Progenitor cell of endocrine pancreas (in vitro differentiated cells): ENCODE measurements at regions not wholly inside any gene's neighbourhood (a gene's known extent, or its start where the extent isn't known, plus 50 kb on each side); places are given as distances from the start of the nearest gene placed in this dataset.
A peak's percentile ranks its signal among the peaks of the same experiment; 100 is the strongest.

Source experiments
- DNase-seq: peaks from one replicate; pipeline ENCODE4 v3.0.0; 2021; ENCODE audit warnings: low spot score; ENCODE audit not compliant: unreplicated experiment
- H3K27ac Mint-ChIP-seq: 2 replicates; pipeline ENCODE4 v1.8.0; 2021; ENCODE audit warnings: mild to moderate bottlenecking, moderate library complexity, mixed read lengths
- H3K27me3 Mint-ChIP-seq: 2 replicates; pipeline ENCODE4 v1.8.0; 2021; ENCODE audit warnings: mixed read lengths
- H3K36me3 Mint-ChIP-seq: 2 replicates; pipeline ENCODE4 v1.8.0; 2022; ENCODE audit warnings: mixed read lengths; ENCODE audit not compliant: insufficient read depth
- H3K4me1 Mint-ChIP-seq: 2 replicates; pipeline ENCODE4 v1.8.0; 2021; ENCODE audit warnings: low read depth, mixed read lengths
- H3K4me3 Mint-ChIP-seq: 2 replicates; pipeline ENCODE4 v1.8.0; 2021; ENCODE audit warnings: low read depth, mild to moderate bottlenecking, moderate library complexity, mixed read lengths
- H3K9me3 Mint-ChIP-seq: 2 replicates; pipeline ENCODE4 v1.8.0; 2021; ENCODE audit warnings: low read depth, mixed read lengths
- CTCF ChIP-seq: fragments of 200-600 bp; sonication (generic); IDR thresholded peaks from one replicate; pipeline ENCODE4 v1.5.0; 2021; ENCODE audit warnings: antibody characterized with exemption, mild to moderate bottlenecking; ENCODE audit not compliant: unreplicated experiment

DNA sequence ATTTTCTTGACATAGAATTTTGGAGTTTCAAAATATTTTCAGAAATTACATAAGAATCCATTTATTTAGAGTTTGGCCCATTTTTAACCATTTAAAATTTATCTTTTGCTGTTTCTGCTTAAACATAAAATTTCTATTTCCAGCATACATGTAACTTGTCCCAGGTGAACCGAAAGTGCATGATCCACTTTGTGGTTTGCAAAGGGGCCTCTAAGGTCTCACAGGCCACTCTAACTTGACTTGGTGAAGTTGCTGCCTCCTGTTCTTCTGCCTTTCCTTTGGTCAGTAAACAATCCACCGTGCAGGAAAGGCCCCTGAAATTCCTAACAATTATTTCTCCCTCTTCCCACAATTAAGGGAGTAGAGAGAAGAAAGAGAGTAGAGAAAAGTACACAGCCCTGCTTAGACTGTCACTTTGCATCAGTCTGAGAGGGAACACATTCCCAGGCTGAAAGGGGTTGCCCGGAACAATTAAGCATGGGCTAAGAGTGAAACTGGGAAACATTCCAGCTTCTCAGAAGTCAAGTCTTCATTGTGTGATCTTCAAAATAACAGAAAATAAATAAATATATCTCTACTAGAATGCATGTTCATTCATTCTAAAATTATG lies 79.5 kb upstream of the SEMA3A start:
- peaks cover 4% of the 10 kb centered on the region for H3K4me1 Mint-ChIP-seq
- DNase-seq: no peak
- no peaks in the 10 kb centered on the region for H3K36me3 Mint-ChIP-seq
- no peak overlapping the region for H3K4me3 Mint-ChIP-seq
- TF ChIP-seq CTCF: no peak
- no peaks in the 10 kb centered on the region for H3K9me3 Mint-ChIP-seq
- H3K27ac Mint-ChIP-seq: peak overlapping the region; percentile 80
- H3K27me3 Mint-ChIP-seq: no peaks in the 10 kb centered on the region

- peaks cover 4% of the 10 kb centered on the region for H3K4me1 Mint-ChIP-seq
- no peak overlapping the region for H3K27ac Mint-ChIP-seq
- H3K4me3 Mint-ChIP-seq: no peak overlapping the region
These were observed 77.0 kb upstream of the SEMA3A start for GRCh38 chr7:84271543-84271942.

DNA sequence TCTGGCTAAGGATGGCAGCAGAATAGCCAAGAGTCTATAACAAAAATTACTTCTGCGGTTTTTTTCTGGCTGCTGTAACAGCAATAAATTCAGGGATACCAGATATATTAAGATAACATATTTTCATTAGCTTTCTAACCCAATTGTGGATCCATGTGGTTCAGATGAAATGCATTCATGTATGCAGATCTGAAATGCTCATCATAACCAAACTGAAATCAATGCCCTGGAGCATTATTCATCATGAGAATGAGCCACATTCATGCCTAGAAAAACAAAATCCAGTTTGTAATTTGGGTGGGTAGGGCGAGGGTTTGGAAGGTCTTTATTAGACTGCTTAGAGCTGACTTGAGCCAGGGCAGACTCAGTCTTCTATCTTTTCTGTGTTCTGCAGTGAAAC lies 69.8 kb upstream of the SEMA3A start:
- Mint-ChIP-seq H3K36me3 (no peaks in the 10 kb centered on the region), H3K27me3 (no peaks in the 10 kb centered on the region), H3K27ac (no peak overlapping the region), H3K9me3 (no peaks in the 10 kb centered on the region), H3K4me1 (peaks cover 5% of the 10 kb centered on the region), H3K4me3 (no peak overlapping the region)
- no peak for TF ChIP-seq CTCF
- no peak for DNase-seq

More at GRCh38 chr7:84271543-84271942, 77.0 kb upstream of the SEMA3A start:
- H3K9me3 Mint-ChIP-seq: no peaks in the 10 kb centered on the region
- no peak for TF ChIP-seq CTCF
- no peaks in the 10 kb centered on the region for H3K36me3 Mint-ChIP-seq
- no peak for DNase-seq
- H3K27me3 Mint-ChIP-seq: no peaks in the 10 kb centered on the region

DNA sequence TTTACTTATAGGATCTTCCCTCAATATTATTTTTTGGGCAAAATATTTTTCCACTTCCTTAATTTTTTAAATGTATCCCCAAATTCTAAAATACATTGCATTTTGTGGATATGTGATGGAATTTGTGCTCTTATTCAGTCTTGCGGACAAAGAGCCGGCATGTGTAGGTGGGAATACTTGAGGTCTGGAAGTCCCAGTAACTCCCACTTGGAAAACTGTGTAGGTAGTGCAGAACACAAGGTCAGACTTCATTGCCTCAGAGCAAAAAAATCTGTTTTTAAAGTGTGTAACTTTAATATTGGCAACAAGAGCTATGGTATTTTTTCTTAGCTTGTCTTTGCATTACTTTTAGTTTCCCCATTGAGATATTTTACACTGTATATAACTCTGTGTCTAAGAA lies 68.5 kb upstream of the SEMA3A start:
- no peak for DNase-seq

GRCh38 chr7:84261509-84261908 lies 66.9 kb upstream of the SEMA3A start:
- Mint-ChIP-seq H3K4me3 (no peak overlapping the region), H3K4me1 (peaks cover 5% of the 10 kb centered on the region), H3K9me3 (no peaks in the 10 kb centered on the region), H3K36me3 (no peaks in the 10 kb centered on the region), H3K27ac (no peak overlapping the region), H3K27me3 (no peaks in the 10 kb centered on the region)
- no peak for DNase-seq
- no peak for TF ChIP-seq CTCF

More for the DNA sequence above, 68.5 kb upstream of the SEMA3A start:
- Mint-ChIP-seq H3K36me3 (no peaks in the 10 kb centered on the region), H3K9me3 (no peaks in the 10 kb centered on the region), H3K27me3 (no peaks in the 10 kb centered on the region), H3K4me1 (peaks cover 5% of the 10 kb centered on the region), H3K27ac (no peak overlapping the region), H3K4me3 (no peak overlapping the region)
- TF ChIP-seq CTCF: no peak
